ENCODE measurements at regions not wholly inside any gene's neighbourhood (a gene's known extent, or its start where the extent isn't known, plus 50 kb on each side); places are given as distances from the start of the nearest gene placed in this dataset.

- Histone ChIP-seq H3K4me2 (ENCODE audit: low read length) (no peak overlapping the region), H3K9me3 (ENCODE audit: low read length) (no peaks in the 10 kb centered on the region), H3K36me3 (ENCODE audit: insufficient read depth, low read length) (no peaks in the 10 kb centered on the region), H3F3A (ENCODE audit: insufficient read depth, low read length) (no peaks in the 10 kb centered on the region), H3K4me1 (ENCODE audit: insufficient read depth, low read length, severe bottlenecking) (no peaks in the 10 kb centered on the region), H3K27ac (ENCODE audit: low read depth, low read length, poor library complexity, severe bottlenecking) (no peak overlapping the region), H3K4me3 (ENCODE audit: low read depth, low read length, poor library complexity, severe bottlenecking) (no peak overlapping the region), H3K9me2 (ENCODE audit: low read depth, low read length) (no peaks in the 10 kb centered on the region), H4K20me1 (ENCODE audit: insufficient read depth, low read length) (no peaks in the 10 kb centered on the region), H2AFZ (ENCODE audit: low read length) (no peak overlapping the region), H3K79me2 (ENCODE audit: insufficient read depth, low read length) (no peaks in the 10 kb centered on the region), H3K9ac (ENCODE audit: low read length) (no peak overlapping the region), H3K27me3 (ENCODE audit: insufficient read depth, low read length) (no peaks in the 10 kb centered on the region)
- TF ChIP-seq EZH2 (IDR thresholded peaks at IDR 0.05; ENCODE audit: borderline replicate concordance, low read length), result no peak
- TF ChIP-seq, protein P1, sequence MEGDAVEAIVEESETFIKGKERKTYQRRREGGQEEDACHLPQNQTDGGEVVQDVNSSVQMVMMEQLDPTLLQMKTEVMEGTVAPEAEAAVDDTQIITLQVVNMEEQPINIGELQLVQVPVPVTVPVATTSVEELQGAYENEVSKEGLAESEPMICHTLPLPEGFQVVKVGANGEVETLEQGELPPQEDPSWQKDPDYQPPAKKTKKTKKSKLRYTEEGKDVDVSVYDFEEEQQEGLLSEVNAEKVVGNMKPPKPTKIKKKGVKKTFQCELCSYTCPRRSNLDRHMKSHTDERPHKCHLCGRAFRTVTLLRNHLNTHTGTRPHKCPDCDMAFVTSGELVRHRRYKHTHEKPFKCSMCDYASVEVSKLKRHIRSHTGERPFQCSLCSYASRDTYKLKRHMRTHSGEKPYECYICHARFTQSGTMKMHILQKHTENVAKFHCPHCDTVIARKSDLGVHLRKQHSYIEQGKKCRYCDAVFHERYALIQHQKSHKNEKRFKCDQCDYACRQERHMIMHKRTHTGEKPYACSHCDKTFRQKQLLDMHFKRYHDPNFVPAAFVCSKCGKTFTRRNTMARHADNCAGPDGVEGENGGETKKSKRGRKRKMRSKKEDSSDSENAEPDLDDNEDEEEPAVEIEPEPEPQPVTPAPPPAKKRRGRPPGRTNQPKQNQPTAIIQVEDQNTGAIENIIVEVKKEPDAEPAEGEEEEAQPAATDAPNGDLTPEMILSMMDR (IDR thresholded peaks at IDR 0.05; ENCODE audit: low read length), result no peak
Measured at GRCh38 chr6:104170401-104170800, 689.3 kb downstream of the HACE1 start.

DNA sequence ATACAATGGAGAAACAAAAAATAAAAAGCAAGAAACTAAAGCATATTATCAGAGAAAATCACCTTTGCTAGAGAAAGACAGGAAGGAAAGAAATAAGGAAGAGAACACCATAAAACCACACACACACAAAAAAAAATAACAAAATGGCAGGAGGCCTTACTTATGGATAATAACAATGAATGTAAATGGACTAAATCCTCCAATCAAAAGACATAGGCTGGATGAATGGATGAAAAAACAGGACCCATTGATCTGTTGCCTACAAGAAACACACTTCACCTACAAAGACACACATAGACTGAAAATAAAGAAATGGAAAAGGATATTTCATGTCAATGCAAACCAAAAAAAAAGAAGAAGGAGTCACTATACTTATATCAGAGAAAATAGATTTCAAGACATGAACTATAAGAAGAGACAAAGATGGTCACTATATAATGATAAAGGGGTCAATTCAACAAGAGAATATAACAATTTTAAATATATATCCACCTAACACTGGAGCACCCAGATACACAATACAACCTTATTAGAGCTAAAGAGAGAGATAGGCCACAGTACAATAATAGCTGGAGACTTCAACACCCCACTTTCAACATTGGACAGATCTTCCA lies 693.6 kb downstream of the HACE1 start:
- H3K79me2 ChIP-seq (ENCODE audit: insufficient read depth, low read length), result no peaks in the 10 kb centered on the region
- H3K9me3 ChIP-seq (ENCODE audit: low read length), result no peaks in the 10 kb centered on the region
- H3K4me3 ChIP-seq (ENCODE audit: low read depth, low read length, poor library complexity, severe bottlenecking), result no peak overlapping the region
- no peaks in the 10 kb centered on the region for H3K36me3 ChIP-seq (ENCODE audit: insufficient read depth, low read length)
- no peak overlapping the region for H3K9ac ChIP-seq (ENCODE audit: low read length)
- H3K27ac ChIP-seq (ENCODE audit: low read depth, low read length, poor library complexity, severe bottlenecking), result no peak overlapping the region
- no peak overlapping the region for H3K4me2 ChIP-seq (ENCODE audit: low read length)
- H3K4me1 ChIP-seq (ENCODE audit: insufficient read depth, low read length, severe bottlenecking), result no peaks in the 10 kb centered on the region
- TF ChIP-seq, protein P1 (IDR thresholded peaks at IDR 0.05; ENCODE audit: low read length), result no peak
- no peak for TF ChIP-seq EZH2 (IDR thresholded peaks at IDR 0.05; ENCODE audit: borderline replicate concordance, low read length)
- H3K9me2 ChIP-seq (ENCODE audit: low read depth, low read length), result no peaks in the 10 kb centered on the region
- H3K27me3 ChIP-seq (ENCODE audit: insufficient read depth, low read length), result no peaks in the 10 kb centered on the region
- no peak overlapping the region for H2AFZ ChIP-seq (ENCODE audit: low read length)
- H3F3A ChIP-seq (ENCODE audit: insufficient read depth, low read length), result no peaks in the 10 kb centered on the region
- H4K20me1 ChIP-seq (ENCODE audit: insufficient read depth, low read length), result no peaks in the 10 kb centered on the region

DNA sequence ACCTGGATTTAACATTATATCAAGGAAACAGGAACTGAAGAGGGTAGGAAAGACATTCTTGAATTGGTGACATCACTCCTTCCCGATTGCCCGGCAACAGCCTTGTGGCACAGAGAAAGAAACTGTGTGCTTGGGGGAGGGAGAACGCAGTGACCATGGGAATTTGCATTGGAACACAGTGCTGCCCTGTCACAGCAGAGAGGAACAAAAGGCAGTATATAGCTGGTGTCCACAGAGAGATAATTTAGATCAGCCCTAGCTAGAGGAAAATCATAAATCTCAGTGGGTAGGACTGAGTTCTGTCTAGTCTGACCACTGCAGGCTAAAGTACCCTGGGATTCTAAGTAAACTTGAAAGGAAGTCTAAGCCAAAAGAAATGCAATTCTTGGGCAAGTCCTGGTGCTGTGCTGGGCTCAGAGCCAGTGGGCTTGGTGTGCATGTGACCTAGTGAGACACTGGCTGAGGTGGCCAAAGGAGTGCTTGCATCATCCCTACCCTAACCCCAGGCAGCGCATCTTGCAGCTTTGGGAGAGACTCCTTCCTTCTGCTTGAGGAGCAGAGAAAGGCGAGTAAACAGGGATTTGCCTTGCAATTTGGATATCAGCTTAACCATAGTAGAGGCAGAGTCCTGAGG lies 697.6 kb downstream of the HACE1 start:
- no peak overlapping the region for H2AFZ ChIP-seq (ENCODE audit: low read length)
- no peaks in the 10 kb centered on the region for H3K9me3 ChIP-seq (ENCODE audit: low read length)
- no peaks in the 10 kb centered on the region for H3K36me3 ChIP-seq (ENCODE audit: insufficient read depth, low read length)
- TF ChIP-seq EZH2 (IDR thresholded peaks at IDR 0.05; ENCODE audit: borderline replicate concordance, low read length), result no peak
- TF ChIP-seq, protein P1 (IDR thresholded peaks at IDR 0.05; ENCODE audit: low read length), result no peak
- H3K9ac ChIP-seq (ENCODE audit: low read length), result no peak overlapping the region
- H3K79me2 ChIP-seq (ENCODE audit: insufficient read depth, low read length), result no peaks in the 10 kb centered on the region
- H3K4me3 ChIP-seq (ENCODE audit: low read depth, low read length, poor library complexity, severe bottlenecking), result no peak overlapping the region
- H3K4me1 ChIP-seq (ENCODE audit: insufficient read depth, low read length, severe bottlenecking), result no peaks in the 10 kb centered on the region
- no peaks in the 10 kb centered on the region for H3K27me3 ChIP-seq (ENCODE audit: insufficient read depth, low read length)
- no peaks in the 10 kb centered on the region for H3F3A ChIP-seq (ENCODE audit: insufficient read depth, low read length)
- H4K20me1 ChIP-seq (ENCODE audit: insufficient read depth, low read length), result no peaks in the 10 kb centered on the region
- no peak overlapping the region for H3K27ac ChIP-seq (ENCODE audit: low read depth, low read length, poor library complexity, severe bottlenecking)
- no peak overlapping the region for H3K4me2 ChIP-seq (ENCODE audit: low read length)
- no peaks in the 10 kb centered on the region for H3K9me2 ChIP-seq (ENCODE audit: low read depth, low read length)

All from OCI-LY1 (cell line).